ENCODE measurements at regions not wholly inside any gene's neighbourhood (a gene's known extent, or its start where the extent isn't known, plus 50 kb on each side); places are given as distances from the start of the nearest gene placed in this dataset.

DNA sequence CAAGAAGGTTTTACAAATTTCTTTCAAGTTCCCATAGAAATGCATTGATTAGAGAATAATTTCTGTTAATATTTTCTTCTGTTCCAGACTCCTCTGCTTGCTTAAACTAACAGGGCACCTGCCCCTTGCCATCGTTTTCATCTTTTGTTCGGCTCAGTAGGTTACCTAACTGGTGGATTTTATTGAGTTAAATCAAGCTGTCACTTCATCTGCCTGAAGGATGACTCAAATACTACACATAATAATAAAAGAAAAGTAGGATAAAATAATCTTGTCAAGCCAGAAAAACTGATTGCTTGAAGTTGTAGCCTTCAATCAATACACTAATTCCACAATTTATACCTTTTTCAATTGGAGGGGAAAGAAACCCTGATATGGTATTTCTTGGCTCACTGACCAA lies 234.0 kb downstream of the NR4A2 start:
- no peaks in the 10 kb centered on the region for H3K4me1 Mint-ChIP-seq (ENCODE audit: low read depth)
- no peak overlapping the region for H3K27ac Mint-ChIP-seq
- no peak for ATAC-seq
- no peak for DNase-seq
- no peaks in the 10 kb centered on the region for H3K9me3 Mint-ChIP-seq
- POLR2A ChIA-PET = no interaction called here
- intact Hi-C loops (cut with micrococcal nuclease) = no loop called here
- H3K4me3 Mint-ChIP-seq = no peak overlapping the region
- peaks cover 2% of the 10 kb centered on the region for H3K27me3 Mint-ChIP-seq
- H3K36me3 Mint-ChIP-seq (ENCODE audit: low read depth) = no peaks in the 10 kb centered on the region
- no peak for TF ChIP-seq CTCF (IDR thresholded peaks at IDR 0.05)
- CTCF ChIA-PET = interaction anchor here (0.7 kb wide), 1 partner anchor 29 kb away, joined by 4 read pairs; no protein-coding TSS in a partner anchor

GRCh38 chr2:156088587-156088986 lies 243.9 kb downstream of the NR4A2 start:
- no peak for ATAC-seq
- no peaks in the 10 kb centered on the region for H3K27me3 Mint-ChIP-seq
- intact Hi-C loops (cut with micrococcal nuclease) = no loop called here
- TF ChIP-seq CTCF (IDR thresholded peaks at IDR 0.05) = no peak
- H3K27ac Mint-ChIP-seq = no peak overlapping the region
- POLR2A ChIA-PET = no interaction called here
- CTCF ChIA-PET = no interaction called here
- H3K4me3 Mint-ChIP-seq = no peak overlapping the region
- no peak for DNase-seq
- no peaks in the 10 kb centered on the region for H3K36me3 Mint-ChIP-seq (ENCODE audit: low read depth)
- no peaks in the 10 kb centered on the region for H3K4me1 Mint-ChIP-seq (ENCODE audit: low read depth)
- H3K9me3 Mint-ChIP-seq = no peaks in the 10 kb centered on the region

GRCh38 chr2:156087875-156088274 lies 244.6 kb downstream of the NR4A2 start:
- no peak overlapping the region for H3K4me3 Mint-ChIP-seq
- ATAC-seq = peak; percentile 24
- H3K36me3 Mint-ChIP-seq (ENCODE audit: low read depth) = no peaks in the 10 kb centered on the region
- no peak overlapping the region for H3K27ac Mint-ChIP-seq
- POLR2A ChIA-PET = no interaction called here
- no peak for DNase-seq
- intact Hi-C loops (cut with micrococcal nuclease) = no loop called here
- CTCF ChIA-PET = no interaction called here
- H3K9me3 Mint-ChIP-seq = no peaks in the 10 kb centered on the region
- H3K27me3 Mint-ChIP-seq = no peaks in the 10 kb centered on the region
- no peak for TF ChIP-seq CTCF (IDR thresholded peaks at IDR 0.05)
- no peaks in the 10 kb centered on the region for H3K4me1 Mint-ChIP-seq (ENCODE audit: low read depth)

GRCh38 chr2:156083763-156084493 lies 248.6 kb downstream of the NR4A2 start:
- Mint-ChIP-seq H3K4me1 (ENCODE audit: low read depth) (no peaks in the 10 kb centered on the region), H3K27me3 (no peaks in the 10 kb centered on the region), H3K27ac (no peak overlapping the region), H3K4me3 (no peak overlapping the region), H3K36me3 (ENCODE audit: low read depth) (no peaks in the 10 kb centered on the region), H3K9me3 (peaks cover 5% of the 10 kb centered on the region)
- CTCF ChIA-PET = no interaction called here
- ATAC-seq (no peak), DNase-seq (no peak)
- intact Hi-C loops (cut with micrococcal nuclease) = no loop called here
- POLR2A ChIA-PET = no interaction called here
- TF ChIP-seq CTCF (IDR thresholded peaks at IDR 0.05) = no peak

- H3K36me3 Mint-ChIP-seq (ENCODE audit: low read depth) = no peaks in the 10 kb centered on the region
- DNase-seq (no peak), ATAC-seq (no peak)
- intact Hi-C loops (cut with micrococcal nuclease) = no loop called here
- H3K27me3 Mint-ChIP-seq = no peaks in the 10 kb centered on the region
- no peaks in the 10 kb centered on the region for H3K4me1 Mint-ChIP-seq (ENCODE audit: low read depth)
- no peak overlapping the region for H3K27ac Mint-ChIP-seq
- no peak overlapping the region for H3K4me3 Mint-ChIP-seq
- TF ChIP-seq CTCF (IDR thresholded peaks at IDR 0.05) = no peak
- H3K9me3 Mint-ChIP-seq = peaks cover 5% of the 10 kb centered on the region
- POLR2A ChIA-PET = no interaction called here
- CTCF ChIA-PET = interaction anchor here (1.3 kb wide), 1 partner anchor 510 kb away, joined by 5 read pairs; no protein-coding TSS in a partner anchor
Observed at GRCh38 chr2:156079845-156080244, 252.7 kb downstream of the NR4A2 start.
